Stimulated activated naive CD8-positive, alpha-beta T cell treated with anti-CD3 and anti-CD28 coated beads, Interleukin-15, Interleukin-2, amounts not matched to agents 100 ng/mL and 50 ng/mL, for 24 hours (primary cell): ENCODE measurements at regions not wholly inside any gene's neighbourhood (a gene's known extent, or its start where the extent isn't known, plus 50 kb on each side); places are given as distances from the start of the nearest gene placed in this dataset.

Experiments
- H3K27ac Mint-ChIP-seq: one replicate; pipeline ENCODE4 v1.8.0; 2021; ENCODE audit warnings: mild to moderate bottlenecking, mixed read lengths
- H3K27me3 Mint-ChIP-seq: one replicate; pipeline ENCODE4 v1.8.0; 2021; ENCODE audit warnings: mixed read lengths
- H3K36me3 Mint-ChIP-seq: one replicate; pipeline ENCODE4 v1.8.0; 2021; ENCODE audit warnings: low read depth, mixed read lengths
- H3K4me1 Mint-ChIP-seq: one replicate; pipeline ENCODE4 v1.8.0; 2021; ENCODE audit warnings: low read depth, mixed read lengths
- H3K4me3 Mint-ChIP-seq: one replicate; pipeline ENCODE4 v1.8.0; 2021; ENCODE audit warnings: mild to moderate bottlenecking, mixed read lengths
- H3K9me3 Mint-ChIP-seq: one replicate; pipeline ENCODE4 v1.8.0; 2021; ENCODE audit warnings: mixed read lengths

GRCh38 chr15:94743668-94744067 lies 512.3 kb downstream of the MCTP2 start:
- Mint-ChIP-seq H3K36me3 (no peaks in the 10 kb centered on the region), H3K27ac (no peak overlapping the region), H3K4me3 (no peak overlapping the region), H3K27me3 (peaks cover 6% of the 10 kb centered on the region), H3K4me1 (no peaks in the 10 kb centered on the region), H3K9me3 (no peaks in the 10 kb centered on the region)

DNA sequence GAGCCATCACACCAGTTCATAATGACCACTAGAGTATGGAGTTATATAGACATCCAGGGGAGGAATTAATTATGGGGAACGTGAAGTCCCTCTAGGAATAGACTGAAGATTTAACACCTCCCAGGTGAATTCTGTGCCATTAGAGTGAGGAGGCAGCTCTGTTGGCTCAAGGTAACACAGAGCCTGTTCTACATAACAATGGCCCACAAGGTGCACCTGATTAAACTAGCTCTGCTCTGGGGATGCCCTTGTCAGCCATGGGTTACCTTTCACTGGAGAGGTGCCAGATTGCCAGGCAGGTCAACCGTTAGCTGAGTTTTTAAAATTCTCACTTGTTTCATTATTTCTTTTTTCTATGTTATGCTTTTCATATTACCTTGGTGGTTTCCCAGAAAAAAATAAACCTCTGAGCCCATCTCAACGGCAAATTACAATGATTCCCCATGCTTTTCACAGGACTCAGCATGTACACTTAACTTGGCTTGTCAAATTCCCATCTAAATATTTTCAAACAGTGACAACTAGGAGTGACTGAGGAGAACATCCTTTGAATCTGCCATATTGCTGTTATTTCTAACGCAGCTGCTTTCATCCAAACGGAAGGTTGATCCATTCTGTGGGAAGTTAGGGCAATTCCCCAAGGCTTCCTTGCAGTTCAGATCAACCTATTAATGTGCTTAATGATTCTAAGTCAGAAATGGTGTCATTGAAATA lies 512.9 kb downstream of the MCTP2 start:
- Mint-ChIP-seq H3K4me3 (no peak overlapping the region), H3K27me3 (peaks cover under 1% of the 10 kb centered on the region), H3K4me1 (no peaks in the 10 kb centered on the region), H3K9me3 (no peaks in the 10 kb centered on the region), H3K36me3 (no peaks in the 10 kb centered on the region), H3K27ac (no peak overlapping the region)

- Mint-ChIP-seq H3K27ac (no peak overlapping the region), H3K9me3 (no peaks in the 10 kb centered on the region), H3K4me1 (no peaks in the 10 kb centered on the region), H3K36me3 (no peaks in the 10 kb centered on the region), H3K27me3 (no peaks in the 10 kb centered on the region), H3K4me3 (no peak overlapping the region)
Measured at GRCh38 chr15:94745371-94745770, 514.0 kb downstream of the MCTP2 start.

GRCh38 chr15:94747510-94747909 lies 516.1 kb downstream of the MCTP2 start:
- no peak overlapping the region for H3K27ac Mint-ChIP-seq
- H3K27me3 Mint-ChIP-seq = no peaks in the 10 kb centered on the region
- H3K9me3 Mint-ChIP-seq = no peaks in the 10 kb centered on the region
- H3K4me3 Mint-ChIP-seq = no peak overlapping the region
- no peaks in the 10 kb centered on the region for H3K36me3 Mint-ChIP-seq
- H3K4me1 Mint-ChIP-seq = no peaks in the 10 kb centered on the region

DNA sequence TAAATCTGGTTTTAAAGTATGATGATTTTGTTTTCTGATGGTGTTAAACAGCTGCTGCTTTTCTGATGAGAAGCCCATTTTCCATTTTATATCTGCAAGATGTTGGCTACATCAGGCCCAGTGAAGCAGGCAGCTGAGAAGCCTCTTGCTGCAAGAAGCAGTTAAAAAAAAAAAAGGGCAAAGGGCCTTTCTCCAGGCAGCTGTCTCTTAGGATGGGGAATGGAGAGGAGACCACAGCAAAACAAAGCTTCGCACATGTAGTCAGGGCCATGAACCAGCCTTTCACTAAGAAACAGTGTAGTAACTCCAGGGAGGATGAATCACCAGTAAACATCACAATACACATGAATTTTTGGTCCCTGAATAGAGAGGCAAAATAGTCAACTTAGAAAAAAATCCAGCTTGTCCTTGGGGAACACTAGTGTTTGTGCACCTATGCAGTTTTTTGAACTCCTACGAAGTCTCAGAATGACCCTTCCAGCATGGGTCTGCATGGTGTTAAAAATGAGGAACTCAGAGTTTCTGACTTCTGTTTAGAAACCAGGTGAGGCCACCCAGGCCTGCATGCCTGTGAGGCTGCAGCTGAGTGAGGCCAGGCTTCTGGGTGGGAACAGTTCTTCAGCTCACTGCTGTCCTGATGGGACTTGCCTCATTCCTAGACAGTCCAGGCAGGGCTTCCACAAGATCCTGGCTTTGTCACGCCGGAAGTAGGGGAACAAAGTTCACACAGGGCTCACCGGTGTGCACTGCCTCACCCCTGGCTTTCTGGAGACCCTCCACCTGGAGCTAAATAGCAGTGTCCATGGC lies 518.7 kb downstream of the MCTP2 start:
- Mint-ChIP-seq H3K27ac (no peak overlapping the region), H3K36me3 (no peaks in the 10 kb centered on the region), H3K4me3 (no peak overlapping the region), H3K4me1 (no peaks in the 10 kb centered on the region), H3K9me3 (no peaks in the 10 kb centered on the region), H3K27me3 (no peaks in the 10 kb centered on the region)

DNA sequence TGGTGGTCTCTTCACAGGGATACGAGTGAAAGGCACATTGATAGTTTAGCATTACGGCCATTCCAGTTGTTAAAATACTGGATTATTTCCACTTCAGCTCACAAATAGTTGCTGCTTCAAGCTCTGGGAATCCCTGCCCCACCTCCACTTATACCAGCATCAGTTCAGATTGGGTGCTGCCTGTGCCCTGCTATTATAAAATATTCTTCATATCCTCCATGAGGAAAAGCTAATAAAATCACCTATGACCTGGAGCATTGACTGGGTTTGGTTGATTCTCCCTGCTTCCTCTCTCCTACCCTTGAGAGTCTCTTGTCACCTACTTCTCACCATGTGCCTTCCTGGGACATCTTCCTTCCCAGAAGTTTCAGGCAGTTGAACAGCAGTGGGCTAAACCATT lies 529.0 kb downstream of the MCTP2 start:
- no peaks in the 10 kb centered on the region for H3K9me3 Mint-ChIP-seq
- no peaks in the 10 kb centered on the region for H3K36me3 Mint-ChIP-seq
- no peak overlapping the region for H3K4me3 Mint-ChIP-seq
- no peaks in the 10 kb centered on the region for H3K27me3 Mint-ChIP-seq
- no peaks in the 10 kb centered on the region for H3K4me1 Mint-ChIP-seq
- no peak overlapping the region for H3K27ac Mint-ChIP-seq

DNA sequence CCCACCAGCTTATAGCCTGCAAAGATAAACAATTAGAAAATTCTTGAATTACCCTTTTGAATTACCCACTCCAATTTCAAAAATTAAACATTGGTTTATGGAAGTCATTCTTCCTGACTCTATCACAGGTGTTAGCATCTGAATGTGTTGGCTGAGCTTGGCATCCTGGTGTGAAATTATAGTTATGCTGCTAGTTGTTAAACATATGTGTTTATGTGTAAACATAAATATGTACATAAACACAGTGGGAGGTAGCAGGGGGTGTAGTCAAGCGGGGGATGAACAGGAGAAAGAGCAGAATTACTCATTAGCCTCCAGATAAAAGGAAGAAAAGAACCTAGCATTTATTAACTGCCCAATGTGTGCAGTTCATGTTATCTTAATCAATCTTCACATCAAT lies 530.2 kb downstream of the MCTP2 start:
- Mint-ChIP-seq H3K27ac (no peak overlapping the region), H3K9me3 (no peaks in the 10 kb centered on the region), H3K4me1 (no peaks in the 10 kb centered on the region), H3K36me3 (no peaks in the 10 kb centered on the region), H3K27me3 (no peaks in the 10 kb centered on the region), H3K4me3 (no peak overlapping the region)

DNA sequence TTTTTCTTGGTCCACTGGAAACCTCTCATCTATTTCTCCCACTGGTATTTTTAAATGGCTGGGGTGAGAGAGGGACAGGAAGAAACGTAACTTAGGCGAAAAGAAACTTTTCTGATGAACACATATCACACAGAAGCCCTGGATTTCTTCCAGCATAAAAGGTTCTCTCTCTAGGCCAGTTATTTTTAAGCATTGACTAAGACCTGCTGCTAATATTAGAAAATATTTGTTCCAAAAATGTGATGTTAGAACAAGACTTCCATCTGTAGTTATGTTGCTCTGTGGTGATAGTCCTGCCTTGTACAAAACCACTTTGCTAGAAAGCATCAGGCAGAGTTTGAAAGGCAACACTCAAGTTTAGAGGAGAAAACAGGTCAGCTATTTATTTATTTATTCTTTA lies 537.7 kb downstream of the MCTP2 start:
- Mint-ChIP-seq H3K9me3 (no peaks in the 10 kb centered on the region), H3K36me3 (no peaks in the 10 kb centered on the region), H3K4me1 (no peaks in the 10 kb centered on the region)

GRCh38 chr15:94770199-94770598 lies 538.8 kb downstream of the MCTP2 start:
- Mint-ChIP-seq H3K4me1 (no peaks in the 10 kb centered on the region), H3K4me3 (no peak overlapping the region), H3K9me3 (no peaks in the 10 kb centered on the region), H3K27me3 (peaks cover 5% of the 10 kb centered on the region), H3K36me3 (no peaks in the 10 kb centered on the region), H3K27ac (no peak overlapping the region)

More for the DNA sequence above, 537.7 kb downstream of the MCTP2 start:
- H3K27me3 Mint-ChIP-seq = peaks cover 4% of the 10 kb centered on the region
- H3K27ac Mint-ChIP-seq = no peak overlapping the region
- no peak overlapping the region for H3K4me3 Mint-ChIP-seq

- no peak overlapping the region for H3K27ac Mint-ChIP-seq
- H3K36me3 Mint-ChIP-seq = no peaks in the 10 kb centered on the region
- H3K4me1 Mint-ChIP-seq = no peaks in the 10 kb centered on the region
- peaks cover 4% of the 10 kb centered on the region for H3K9me3 Mint-ChIP-seq
- peaks cover 16% of the 10 kb centered on the region for H3K27me3 Mint-ChIP-seq
- H3K4me3 Mint-ChIP-seq = no peak overlapping the region
Measured at GRCh38 chr15:94777037-94777436, 545.7 kb downstream of the MCTP2 start.

DNA sequence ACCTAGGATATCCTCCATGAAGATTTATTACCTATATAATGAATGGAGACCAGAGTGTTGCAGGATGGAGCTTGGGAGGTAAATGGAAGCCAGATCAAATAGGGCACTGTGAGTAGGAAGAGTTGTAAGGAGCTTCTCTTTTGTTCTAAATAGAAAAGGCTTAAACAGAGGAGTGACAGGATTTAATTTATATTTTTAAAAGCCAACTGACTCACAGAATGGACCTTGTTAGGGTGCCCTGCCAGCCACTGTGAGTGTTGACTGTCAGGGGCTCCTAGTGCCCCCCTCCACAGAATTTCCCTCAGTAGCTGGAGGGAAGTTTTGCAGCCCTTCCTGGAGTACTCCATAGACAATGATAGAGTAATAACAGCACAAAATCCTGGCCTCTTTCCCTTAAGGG lies 547.5 kb downstream of the MCTP2 start:
- Mint-ChIP-seq H3K9me3 (peaks cover 4% of the 10 kb centered on the region), H3K36me3 (no peaks in the 10 kb centered on the region), H3K4me1 (no peaks in the 10 kb centered on the region), H3K4me3 (no peak overlapping the region), H3K27ac (no peak overlapping the region), H3K27me3 (peaks cover 16% of the 10 kb centered on the region)

GRCh38 chr15:94780166-94780565 lies 548.8 kb downstream of the MCTP2 start:
- Mint-ChIP-seq H3K4me3 (no peak overlapping the region), H3K27ac (no peak overlapping the region), H3K36me3 (no peaks in the 10 kb centered on the region), H3K27me3 (peaks cover 14% of the 10 kb centered on the region), H3K9me3 (peaks cover 9% of the 10 kb centered on the region), H3K4me1 (no peaks in the 10 kb centered on the region)

DNA sequence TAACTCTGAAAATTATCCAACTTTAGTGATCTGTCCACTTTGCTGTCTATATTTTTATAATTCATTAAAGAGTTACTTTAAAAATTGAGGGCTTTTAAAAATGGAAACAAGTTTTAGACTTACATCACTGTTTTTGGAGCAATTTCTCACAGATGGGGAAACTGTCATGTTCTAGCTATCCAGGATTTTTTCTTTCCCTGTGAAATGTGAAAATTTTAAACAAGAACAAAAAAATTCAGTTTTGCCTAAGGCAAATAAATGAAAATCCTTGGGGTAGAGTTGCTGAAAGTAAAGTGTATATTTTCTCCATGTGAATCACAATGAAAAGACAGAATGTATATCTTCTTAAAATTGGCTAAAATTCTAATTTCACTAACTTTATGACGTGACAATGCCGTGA lies 553.7 kb downstream of the MCTP2 start:
- H3K36me3 Mint-ChIP-seq = no peaks in the 10 kb centered on the region
- H3K27ac Mint-ChIP-seq = no peak overlapping the region
- H3K4me3 Mint-ChIP-seq = no peak overlapping the region
- no peaks in the 10 kb centered on the region for H3K27me3 Mint-ChIP-seq
- no peaks in the 10 kb centered on the region for H3K4me1 Mint-ChIP-seq
- peaks cover 12% of the 10 kb centered on the region for H3K9me3 Mint-ChIP-seq

DNA sequence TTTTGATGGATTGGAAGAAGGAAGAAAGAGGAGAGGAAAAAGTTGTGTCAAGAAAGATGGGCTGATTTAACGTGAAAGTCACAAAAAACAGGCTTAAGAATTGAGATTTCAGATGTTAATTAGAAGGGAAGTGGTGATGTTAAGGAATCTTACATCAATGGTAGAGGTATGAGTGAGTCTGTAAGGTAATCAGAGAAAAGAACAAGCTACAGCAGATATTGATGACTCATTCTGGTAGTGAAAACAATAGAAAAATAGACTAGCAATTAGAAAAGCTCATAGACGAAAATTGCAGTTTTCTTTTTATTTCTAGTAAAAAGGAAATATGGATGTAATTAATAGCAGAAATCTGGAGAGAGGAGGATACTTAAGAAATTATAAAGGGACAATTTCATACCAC lies 559.6 kb downstream of the MCTP2 start:
- no peaks in the 10 kb centered on the region for H3K27me3 Mint-ChIP-seq
- H3K9me3 Mint-ChIP-seq = peaks cover 7% of the 10 kb centered on the region
- no peaks in the 10 kb centered on the region for H3K4me1 Mint-ChIP-seq
- H3K4me3 Mint-ChIP-seq = no peak overlapping the region
- no peak overlapping the region for H3K27ac Mint-ChIP-seq
- no peaks in the 10 kb centered on the region for H3K36me3 Mint-ChIP-seq

DNA sequence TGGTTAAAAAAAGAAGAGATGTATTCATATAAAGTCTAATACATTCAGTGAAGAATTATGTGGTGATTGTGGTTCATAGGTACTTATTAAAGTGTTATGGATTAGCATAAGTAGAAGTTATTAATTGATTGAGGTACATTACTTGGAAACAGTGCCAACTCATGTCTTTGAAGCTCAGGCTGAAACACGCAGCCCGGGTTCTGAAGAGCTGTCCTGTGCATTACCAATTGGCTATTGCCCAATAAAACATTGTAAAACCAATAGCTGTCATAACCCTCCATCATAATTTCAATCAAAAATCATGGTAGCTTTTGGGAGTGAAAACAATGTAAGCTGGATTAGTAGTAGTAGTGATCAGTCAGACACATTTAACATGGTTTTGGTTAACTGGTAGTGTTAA lies 560.1 kb downstream of the MCTP2 start:
- Mint-ChIP-seq H3K36me3 (no peaks in the 10 kb centered on the region), H3K4me3 (no peak overlapping the region), H3K27me3 (no peaks in the 10 kb centered on the region), H3K4me1 (no peaks in the 10 kb centered on the region), H3K27ac (no peak overlapping the region), H3K9me3 (peaks cover 7% of the 10 kb centered on the region)

GRCh38 chr15:94792196-94792595 lies 560.8 kb downstream of the MCTP2 start:
- H3K27me3 Mint-ChIP-seq = no peaks in the 10 kb centered on the region
- no peaks in the 10 kb centered on the region for H3K4me1 Mint-ChIP-seq
- no peak overlapping the region for H3K27ac Mint-ChIP-seq
- no peak overlapping the region for H3K4me3 Mint-ChIP-seq
- peaks cover 10% of the 10 kb centered on the region for H3K9me3 Mint-ChIP-seq
- H3K36me3 Mint-ChIP-seq = no peaks in the 10 kb centered on the region
